Stimulated activated CD4-positive, alpha-beta T cell treated with anti-CD3 and anti-CD28 coated beads, Interleukin-2, amount 100 ng/mL, for 48 hours (primary cell): ENCODE measurements at regions not wholly inside any gene's neighbourhood (a gene's known extent, or its start where the extent isn't known, plus 50 kb on each side); places are given as distances from the start of the nearest gene placed in this dataset.

Experiments
- DNase-seq, 2 donors: peaks; one replicate each; pipeline ENCODE4 v3.0.0-alpha.2; 2020

GRCh38 chr3:117589454-117589853, 879.9 kb downstream of the TUSC7 start:
- no peak for DNase-seq

DNA sequence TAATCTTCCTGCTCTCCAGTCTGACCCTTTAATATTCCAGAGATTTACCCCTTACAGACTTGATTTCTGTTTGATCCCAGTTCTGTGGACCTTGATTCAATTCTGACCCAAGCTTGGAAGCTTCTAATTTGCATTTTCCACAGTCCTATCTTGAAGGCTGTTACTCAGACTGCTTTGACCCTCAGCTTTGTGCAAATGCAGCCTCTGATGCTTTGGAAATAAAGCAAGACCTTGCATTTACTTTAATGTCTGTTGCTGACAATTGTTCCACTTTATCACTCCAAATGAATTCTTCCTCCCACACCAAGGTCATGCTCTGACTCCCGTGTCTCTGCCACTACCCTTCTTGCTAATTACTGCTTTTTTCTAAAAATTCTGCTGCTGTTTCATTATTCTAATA, 886.0 kb downstream of the TUSC7 start:
- no peak for DNase-seq

GRCh38 chr3:117596503-117596902, 886.9 kb downstream of the TUSC7 start:
- no peak for DNase-seq

GRCh38 chr3:117597865-117598264, 888.3 kb downstream of the TUSC7 start:
- DNase-seq = no peak

DNA sequence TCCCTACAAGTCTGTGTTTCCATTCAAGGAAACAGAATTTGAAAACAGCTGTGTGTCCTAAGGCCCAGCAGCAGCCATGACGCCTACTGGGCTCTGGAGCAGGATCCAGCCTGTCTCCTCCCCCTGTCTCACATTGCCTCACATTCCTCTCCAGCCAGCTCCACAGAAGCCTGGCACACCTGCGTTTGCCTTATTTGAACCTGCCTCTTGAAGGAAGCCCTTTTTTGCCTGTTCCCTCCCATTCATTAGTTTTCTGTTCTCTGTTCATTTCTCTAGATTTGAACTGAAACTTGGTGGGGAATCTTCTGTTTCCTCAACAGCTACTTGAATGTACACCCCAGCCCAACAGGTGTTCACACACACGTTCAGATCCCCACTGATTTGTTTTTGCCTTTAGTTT, 890.5 kb downstream of the TUSC7 start:
- no peak for DNase-seq

DNA sequence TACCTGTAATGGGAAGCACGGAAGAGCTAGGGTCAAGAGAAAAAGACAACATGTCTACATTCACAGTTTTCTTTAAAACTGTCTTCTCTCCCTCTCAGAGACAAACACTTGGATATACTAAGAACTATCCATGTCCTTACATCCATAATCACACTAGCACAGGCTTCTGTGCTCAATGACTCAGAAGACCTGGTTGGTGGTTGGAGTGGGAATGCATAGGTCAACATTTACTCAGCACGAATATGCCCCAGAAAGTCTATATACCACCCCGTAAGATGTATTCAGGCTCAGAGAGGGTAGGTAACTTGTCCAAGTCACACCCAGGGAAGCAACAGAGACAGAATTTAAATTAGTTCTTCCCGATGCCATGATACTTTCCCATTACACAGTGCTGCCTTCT, 891.1 kb downstream of the TUSC7 start:
- DNase-seq = no peak

GRCh38 chr3:117602058-117602644, 892.6 kb downstream of the TUSC7 start:
- DNase-seq = no peak

DNA sequence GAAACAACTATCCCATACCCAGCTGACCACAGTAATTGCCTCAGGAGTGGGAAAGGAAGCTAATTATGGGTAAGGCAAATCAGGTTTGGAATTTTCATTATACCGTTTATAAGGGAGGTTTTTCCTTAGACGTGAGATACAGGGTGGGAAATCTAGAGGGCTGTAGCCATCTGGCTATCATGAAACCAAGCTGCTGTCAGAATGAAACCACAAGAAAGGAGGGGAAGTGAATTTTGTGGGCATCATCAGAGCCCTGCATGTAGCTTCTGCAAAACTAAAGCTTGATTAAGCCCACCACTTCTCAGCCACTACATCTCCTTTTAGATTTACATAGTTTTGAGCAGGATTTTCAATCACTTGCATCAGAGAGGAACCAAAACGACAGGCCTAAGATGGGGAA, 893.5 kb downstream of the TUSC7 start:
- DNase-seq = no peak

- DNase-seq = no peak
Measured at GRCh38 chr3:117606866-117607265, 897.3 kb downstream of the TUSC7 start.

GRCh38 chr3:117609330-117609729, 899.8 kb downstream of the TUSC7 start:
- DNase-seq = no peak

GRCh38 chr3:117610156-117610555, 900.6 kb downstream of the TUSC7 start:
- no peak for DNase-seq

- no peak for DNase-seq
Measured at GRCh38 chr3:117611211-117611610, 901.6 kb downstream of the TUSC7 start.

GRCh38 chr3:117616227-117616626, 906.6 kb downstream of the TUSC7 start:
- DNase-seq = no peak

DNA sequence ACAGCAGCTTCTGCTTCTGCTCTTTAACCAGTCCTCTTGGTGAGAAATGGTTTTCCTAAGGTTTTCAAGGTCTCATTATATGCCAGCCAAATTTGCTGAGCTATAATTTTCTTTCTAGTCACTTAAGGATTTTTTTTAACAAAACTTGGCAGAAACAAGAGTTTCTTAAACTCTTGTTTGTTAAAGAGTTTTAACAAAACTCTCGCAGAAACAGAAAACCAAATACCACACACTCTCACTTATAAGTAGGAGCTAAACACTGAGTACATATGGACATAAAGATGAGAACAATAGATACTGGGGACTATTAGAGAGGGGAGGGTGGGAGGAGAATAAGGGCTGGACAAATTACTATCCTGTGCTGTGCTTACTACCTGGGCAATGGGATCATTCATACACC, 908.3 kb downstream of the TUSC7 start:
- no peak for DNase-seq

GRCh38 chr3:117618462-117618861, 908.9 kb downstream of the TUSC7 start:
- DNase-seq = no peak

DNA sequence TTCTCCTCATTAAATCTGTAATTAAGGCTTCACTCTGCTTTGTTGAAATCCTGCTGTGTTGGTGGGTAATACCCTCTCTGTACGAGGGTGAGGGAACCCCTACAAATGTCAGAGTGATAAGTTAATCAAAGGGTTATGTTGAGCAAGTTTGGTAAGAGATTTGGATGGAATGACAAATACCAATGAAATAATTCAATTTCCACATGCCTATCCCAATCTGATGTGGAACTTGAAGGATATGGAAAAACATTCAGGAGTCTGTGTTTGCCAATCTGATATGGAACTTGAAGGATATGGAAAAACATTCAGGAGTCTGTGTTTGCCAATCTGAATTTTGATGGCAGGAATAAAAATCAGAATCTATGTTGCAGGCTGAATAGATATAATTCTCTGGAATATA, 910.2 kb downstream of the TUSC7 start:
- DNase-seq = no peak

GRCh38 chr3:117622171-117622841, 912.7 kb downstream of the TUSC7 start:
- DNase-seq = no peak

DNA sequence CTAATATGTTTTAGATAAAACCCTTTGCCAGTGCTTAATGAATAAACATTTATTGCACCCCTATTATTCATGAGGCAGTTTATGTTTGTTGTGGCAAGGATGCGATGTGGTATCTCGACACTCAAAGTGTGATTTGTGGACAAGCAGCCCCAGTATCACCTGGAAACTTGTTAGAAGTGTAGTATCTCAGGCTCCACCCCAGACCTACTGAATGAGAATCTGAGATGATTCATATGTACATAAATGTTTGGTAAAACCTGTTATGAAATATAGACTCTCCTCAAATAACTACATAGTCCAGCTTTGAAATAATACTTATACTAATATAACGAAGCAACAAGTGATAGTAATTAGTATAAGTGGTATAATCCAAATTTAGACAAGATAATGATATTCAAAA, 914.8 kb downstream of the TUSC7 start:
- DNase-seq = no peak

GRCh38 chr3:117625174-117625573, 915.6 kb downstream of the TUSC7 start:
- no peak for DNase-seq

GRCh38 chr3:117626577-117626976, 917.0 kb downstream of the TUSC7 start:
- DNase-seq = no peak

- DNase-seq = no peak
Measured at GRCh38 chr3:117628823-117629291, 919.3 kb downstream of the TUSC7 start.

GRCh38 chr3:117629505-117629904, 919.9 kb downstream of the TUSC7 start:
- no peak for DNase-seq

GRCh38 chr3:117630469-117630868, 920.9 kb downstream of the TUSC7 start:
- DNase-seq = no peak

GRCh38 chr3:117630885-117631284, 921.3 kb downstream of the TUSC7 start:
- no peak for DNase-seq

DNA sequence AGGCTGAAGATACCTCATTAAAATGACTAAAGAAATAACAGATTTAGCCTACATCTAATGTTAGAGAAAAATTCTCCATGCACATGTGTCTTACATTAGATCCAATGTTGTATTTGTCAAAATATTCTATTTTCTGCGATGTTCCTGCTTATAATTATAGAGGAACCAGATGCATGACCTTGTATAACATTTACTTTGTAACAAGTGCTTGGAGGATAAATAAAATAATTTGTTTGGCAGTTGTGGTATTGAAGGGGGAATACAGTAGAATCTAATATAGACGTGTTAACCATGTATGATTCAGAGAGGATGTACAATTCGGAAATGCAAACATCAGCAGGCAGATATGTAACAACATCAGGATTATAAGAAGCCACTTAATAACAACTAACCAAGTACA, 922.2 kb downstream of the TUSC7 start:
- DNase-seq = no peak
